ENCODE measurements at regions not wholly inside any gene's neighbourhood (a gene's known extent, or its start where the extent isn't known, plus 50 kb on each side); places are given as distances from the start of the nearest gene placed in this dataset.

DNA sequence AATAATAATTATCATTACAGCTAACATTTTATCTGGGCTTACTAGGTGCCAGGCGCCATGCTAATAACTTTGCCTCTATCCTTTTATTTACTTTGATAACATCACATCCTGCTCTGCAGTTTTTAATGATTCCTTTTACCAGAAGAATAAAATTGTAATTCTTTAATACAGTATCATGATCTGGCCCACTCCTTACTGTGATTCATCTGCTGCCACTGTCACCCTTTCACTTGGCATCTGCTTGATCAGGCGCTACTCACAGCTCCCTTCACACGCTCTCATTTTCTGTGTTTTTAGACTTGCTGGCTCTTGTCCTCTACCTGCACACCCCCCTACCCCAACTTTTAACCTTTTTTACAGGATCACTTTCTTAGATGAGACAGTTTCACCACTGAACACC is 167.5 kb downstream of the NTMT2 start:
- DNase-seq (ENCODE audit: low read depth): no peak

DNA sequence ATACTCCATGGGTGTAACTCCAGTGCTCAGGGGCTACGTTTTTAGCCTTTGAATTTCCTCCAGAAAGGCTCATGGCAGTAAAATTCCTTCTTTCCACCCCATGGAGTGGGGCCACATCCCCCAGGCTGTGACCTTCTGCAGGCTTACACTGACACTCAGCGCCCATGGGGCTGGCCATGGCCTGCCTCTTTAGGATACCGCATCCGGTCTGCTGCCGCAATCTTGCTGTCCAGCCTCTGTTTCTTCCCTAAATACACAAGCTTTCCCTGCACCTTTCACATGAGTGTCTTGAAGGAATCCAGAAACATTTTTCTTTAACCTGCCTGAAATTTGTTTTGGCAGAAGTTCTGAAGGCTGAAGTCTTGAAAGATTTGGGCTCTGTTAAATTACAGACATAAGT is 170.5 kb downstream of the NTMT2 start:
- no peak for DNase-seq (ENCODE audit: low read depth)

DNA sequence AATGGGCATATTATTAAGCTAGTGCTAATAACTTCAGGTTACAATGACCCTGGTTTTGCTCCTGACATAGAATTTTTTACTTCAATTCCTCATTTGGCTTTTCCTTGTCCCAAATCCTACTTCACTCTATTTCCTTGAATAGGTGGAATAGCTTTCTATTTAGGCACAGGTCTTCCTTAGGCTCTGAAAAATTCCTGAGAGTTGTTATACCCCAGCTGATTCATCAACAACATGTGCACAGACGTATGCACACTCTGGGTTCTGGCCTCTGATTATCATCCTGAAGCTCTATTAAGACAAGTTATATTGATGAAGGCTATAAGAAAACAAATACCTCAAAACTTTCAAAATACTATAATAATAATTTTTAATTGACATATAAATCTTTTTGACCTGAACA is 172.4 kb downstream of the NTMT2 start:
- no peak for DNase-seq (ENCODE audit: low read depth)

DNA sequence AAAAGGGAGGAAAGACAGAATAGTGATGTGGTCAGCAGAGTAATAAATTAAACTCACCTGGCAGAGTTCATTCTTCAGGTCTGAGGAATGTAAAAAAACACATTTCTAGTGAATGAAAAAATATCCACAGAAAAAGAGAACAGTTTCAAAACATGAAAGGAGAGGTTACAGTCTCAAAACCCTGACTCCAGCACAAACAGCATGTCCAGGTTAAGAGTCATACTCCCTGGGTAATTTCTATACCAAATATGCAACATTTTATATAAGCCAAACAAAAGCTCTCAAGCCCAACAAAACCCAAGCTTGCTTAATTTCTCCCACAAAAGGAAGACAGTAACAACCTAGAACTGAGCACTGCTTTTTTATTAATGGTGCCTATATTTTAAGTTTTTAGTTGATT is 173.0 kb downstream of the NTMT2 start:
- no peak for DNase-seq (ENCODE audit: low read depth)

DNA sequence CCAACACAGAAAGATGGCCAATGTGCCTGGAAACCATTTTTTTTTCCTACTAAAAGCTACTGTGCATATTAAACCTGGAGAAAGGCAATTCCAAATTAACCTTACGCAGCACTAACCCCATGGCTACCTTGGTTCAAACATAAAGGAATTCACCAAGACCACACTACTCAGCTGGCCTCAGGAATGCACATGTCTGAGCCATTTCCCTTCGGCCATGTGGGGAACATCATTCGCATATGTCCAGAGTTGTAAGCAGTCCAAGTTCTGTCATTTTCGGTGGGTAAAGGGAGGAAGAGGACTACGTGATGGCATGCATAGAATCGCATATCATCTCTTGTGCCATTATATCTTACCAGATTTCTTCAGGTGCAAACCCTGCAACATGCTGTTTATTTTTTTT is 175.4 kb downstream of the NTMT2 start:
- DNase-seq (ENCODE audit: low read depth): no peak

DNA sequence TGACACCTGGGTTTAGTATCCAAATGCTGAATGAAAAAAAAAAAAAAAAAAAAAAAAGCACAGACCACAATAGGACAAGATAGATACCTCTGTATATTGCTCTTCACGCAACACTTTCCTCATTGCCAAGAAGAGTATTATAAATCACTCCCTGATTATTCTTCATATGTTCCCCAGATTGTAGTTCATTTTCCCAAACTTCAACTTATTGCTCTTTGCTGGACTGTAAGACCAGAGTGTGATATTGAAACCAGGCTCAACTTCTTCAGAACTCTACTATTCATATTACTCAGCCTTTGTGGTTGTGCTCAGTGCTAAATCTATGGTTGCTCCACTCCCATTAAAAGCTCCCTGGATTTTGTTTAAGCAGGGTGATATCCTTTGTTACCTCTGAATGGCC is 180.4 kb downstream of the NTMT2 start:
- no peak for DNase-seq (ENCODE audit: low read depth)

DNA sequence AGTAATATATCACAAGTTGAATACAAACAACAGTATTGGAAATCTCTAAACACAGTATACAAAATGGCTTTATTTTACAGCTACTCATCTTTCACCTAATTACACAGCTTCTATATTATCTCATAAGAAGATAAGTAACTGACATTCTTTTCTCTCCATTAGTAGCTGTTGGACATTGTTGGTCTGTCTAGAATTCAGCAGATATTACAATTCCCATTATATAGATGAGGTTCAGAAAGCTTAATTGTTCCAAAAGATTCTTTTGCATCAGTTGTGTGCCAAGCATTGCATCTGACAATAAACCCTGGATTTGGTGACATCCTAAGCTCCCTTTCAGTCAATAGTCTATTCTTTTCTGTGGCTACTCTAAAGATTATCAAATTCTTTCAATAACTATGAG is 187.0 kb downstream of the NTMT2 start:
- DNase-seq (ENCODE audit: low read depth): no peak

DNA sequence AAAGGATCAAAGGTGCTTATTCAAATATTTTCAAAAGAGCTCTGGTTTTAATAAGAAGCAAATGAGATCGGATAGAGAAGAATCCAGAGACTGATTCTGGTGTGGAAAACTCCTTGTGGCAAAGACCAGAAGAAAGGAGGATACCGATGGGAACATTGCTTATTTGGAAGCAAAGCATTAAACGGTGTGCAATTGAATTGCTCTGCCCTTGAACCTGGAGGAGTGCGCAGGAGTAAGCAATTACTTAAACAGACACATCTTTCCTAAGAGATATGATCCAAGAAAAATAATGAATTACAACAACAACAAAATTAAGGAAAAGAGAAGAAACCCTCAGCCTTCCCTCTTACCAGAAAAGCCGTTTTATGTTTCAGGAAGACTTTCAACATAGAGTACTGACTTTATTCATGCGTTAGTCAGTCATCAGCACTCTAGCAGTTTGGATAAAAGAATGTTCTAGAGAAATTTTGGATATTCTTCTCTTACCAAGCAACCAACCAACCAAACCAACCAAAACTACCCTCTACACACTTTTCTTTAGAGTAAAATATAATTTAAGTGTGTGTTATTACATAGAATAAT is 191.7 kb downstream of the NTMT2 start:
- no peak for DNase-seq (ENCODE audit: low read depth)

DNA sequence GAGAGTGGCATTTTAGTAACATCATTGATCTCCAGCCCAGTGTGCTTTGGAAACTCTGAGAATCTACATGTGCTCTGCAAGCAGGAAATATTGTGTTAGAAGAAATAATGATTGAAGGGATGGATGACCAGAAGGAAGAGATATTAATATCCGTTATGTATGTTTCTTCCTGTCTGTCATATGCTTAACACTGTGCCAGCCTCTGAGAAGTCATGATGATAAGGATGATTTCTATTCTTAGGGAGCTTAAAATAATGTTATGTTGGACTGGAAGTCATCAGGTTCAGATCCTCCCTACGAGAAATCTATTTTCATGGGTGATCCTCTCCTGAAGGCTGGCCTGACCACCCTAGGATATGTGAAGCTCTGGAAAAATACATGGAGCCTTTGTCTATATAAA is 192.4 kb upstream of the GORAB start:
- no peak for DNase-seq (ENCODE audit: low read depth)

DNA sequence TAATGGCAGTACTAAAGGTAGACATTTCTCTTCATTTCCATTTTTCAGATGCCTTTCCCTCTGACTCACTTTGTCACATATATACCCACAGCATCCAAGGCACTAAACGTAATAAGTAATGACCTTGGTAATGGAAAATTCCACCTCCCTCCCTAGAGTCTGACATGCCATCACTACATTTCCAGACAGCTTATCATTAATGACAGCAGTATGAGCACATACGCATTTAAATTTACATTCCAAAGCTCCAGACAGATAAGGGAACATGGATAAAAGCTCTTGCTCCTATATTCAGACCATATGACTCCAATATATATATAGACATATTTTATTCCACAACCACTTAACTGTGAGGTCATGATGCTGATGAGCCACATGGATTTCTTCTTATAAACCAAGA is 191.7 kb upstream of the GORAB start:
- no peak for DNase-seq (ENCODE audit: low read depth)

DNA sequence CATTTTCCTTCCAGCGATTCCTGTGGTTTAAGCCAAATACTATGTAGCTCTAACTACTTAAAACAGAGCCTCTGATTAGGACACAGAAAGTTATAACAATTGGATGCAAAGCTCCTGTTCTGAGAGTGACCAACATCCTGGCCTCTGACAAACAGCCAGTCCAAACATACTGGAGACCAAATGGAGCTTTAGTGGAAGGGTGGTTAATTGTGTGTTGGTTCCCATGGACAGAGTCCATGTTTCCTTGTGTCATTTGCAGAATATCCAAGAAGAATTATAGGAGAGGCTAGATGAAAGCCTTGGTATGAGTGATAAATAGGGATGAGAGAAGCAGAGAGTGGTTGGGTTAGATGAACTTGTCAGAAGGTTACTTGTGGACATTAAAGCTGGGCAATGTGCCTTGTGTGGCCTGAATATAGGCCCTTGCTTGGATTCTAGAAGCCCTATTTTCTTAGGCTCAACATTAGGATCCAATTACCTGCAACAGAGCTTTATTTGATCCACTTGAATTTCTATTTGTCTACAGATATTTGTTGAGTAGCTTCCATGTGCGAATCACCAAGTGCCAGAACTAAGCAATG is 180.5 kb upstream of the GORAB start:
- DNase-seq (ENCODE audit: low read depth): peak; percentile 6

DNA sequence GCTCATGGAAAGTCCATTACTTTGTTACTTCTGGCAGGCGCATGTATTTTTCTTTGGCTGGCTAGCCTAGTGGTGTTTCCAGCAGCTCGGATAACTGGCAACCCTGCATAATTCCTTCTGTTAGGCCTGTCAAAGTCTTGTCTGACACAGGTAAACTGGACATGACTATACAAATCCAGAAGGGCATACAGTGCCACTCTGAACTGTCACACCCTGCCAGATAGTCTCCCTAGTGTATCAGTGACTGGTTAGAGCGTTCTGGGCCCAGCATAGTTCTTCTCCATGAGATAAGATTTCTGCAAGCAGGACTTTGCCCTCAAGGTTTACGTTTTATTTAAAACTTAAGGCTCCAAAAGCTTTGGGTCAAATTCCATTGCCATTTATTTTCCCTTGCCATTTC is 177.7 kb upstream of the GORAB start:
- no peak for DNase-seq (ENCODE audit: low read depth)

DNA sequence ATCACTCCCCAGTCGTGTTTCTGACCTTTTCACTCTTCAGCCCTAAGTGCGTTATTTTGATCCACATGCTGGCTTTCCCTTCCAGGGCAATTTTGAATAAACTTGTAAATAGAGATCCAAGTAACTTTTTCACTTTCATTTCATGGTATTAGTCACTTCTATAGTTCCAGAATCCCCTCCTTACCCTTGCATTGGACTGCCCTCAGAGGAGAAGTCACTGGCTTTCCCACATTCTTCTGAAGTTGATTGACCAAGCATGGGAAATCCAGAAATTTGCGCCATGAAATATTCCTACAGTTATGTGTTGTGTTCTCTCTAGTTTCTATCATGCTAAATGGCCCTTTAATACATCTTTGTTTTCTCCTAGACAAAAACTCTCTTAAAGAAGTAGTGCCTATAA is 177.3 kb upstream of the GORAB start:
- DNase-seq (ENCODE audit: low read depth): no peak

DNA sequence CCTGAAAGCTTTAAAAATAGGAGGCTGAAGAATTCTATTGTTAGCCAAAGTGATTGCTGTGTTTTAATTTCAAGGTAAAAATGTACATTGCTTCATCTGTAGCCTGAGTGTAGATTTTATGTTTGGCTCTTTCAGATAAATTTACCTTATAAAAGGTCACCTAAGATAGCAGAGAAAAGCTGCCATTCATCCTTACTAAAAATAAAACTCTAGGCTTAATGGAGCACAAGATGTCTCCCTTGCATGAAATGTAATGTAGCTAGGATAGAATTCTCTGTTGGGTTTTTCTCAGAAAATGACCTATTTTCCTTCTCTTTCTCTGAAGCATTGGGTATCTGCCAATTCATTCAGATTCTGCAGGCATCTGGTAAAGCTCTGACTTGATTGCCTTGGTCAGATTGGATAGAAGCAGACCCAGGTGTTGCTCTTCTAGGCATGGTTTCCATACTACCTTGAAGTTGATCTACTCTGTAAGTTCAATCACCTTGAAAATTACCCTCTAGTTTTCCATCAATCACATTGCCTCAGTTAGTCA is 176.6 kb upstream of the GORAB start:
- DNase-seq (ENCODE audit: low read depth): no peak

DNA sequence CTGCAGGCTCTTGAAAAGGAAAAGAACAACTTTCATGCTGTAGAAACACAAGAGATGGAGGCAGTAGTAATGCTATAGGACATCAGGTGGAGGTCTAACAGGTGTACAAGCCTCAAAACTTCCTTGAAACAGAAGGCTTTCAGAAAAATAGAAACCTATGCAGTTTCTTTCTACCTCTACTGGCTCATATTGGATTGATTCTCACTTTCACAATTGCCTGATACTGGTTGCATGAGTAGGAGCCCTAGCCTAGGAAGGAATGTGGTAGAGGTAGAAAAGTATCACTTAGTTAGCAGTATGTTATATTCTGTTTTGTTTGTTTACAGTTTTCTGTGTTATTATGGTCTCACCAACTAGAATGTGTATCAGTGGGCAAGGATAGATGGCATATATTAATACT is 175.4 kb upstream of the GORAB start:
- no peak for DNase-seq (ENCODE audit: low read depth)

DNA sequence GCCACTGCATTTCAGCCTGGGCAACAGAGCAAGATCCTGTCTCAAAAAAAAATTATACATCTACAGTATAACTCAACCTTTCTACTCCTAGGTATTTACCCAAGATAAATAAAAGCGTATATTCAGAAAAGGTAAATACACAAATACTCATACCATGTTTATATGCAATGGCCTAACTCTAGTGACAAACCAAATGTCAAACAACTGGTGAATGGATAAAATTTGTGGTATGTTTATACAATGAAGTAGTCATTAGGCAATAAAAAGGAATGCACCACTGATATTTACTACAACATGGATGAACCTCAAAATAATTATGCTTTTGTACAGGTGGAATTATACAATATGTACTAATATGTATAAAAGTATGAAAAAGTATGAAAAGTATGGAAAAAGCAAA is 174.2 kb upstream of the GORAB start:
- no peak for DNase-seq (ENCODE audit: low read depth)

DNA sequence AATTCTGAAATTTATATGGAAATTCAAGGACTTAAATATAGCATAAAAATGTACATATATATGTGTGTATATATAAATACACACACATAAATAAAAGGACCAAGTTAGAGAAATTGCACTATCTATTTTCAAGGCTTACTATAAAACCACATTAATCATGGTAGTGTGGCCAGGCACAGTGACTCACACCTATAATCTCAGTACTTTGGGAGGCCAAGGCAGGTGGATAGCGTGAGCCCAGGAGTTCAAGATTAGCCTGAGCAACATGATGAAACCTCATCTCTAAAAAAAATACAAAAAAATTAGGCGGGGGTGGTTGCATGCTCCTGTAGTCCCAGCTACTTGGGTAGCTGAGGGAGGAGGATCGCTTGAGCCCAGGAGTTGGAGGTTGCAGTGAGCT is 171.4 kb upstream of the GORAB start:
- DNase-seq (ENCODE audit: low read depth): no peak

DNA sequence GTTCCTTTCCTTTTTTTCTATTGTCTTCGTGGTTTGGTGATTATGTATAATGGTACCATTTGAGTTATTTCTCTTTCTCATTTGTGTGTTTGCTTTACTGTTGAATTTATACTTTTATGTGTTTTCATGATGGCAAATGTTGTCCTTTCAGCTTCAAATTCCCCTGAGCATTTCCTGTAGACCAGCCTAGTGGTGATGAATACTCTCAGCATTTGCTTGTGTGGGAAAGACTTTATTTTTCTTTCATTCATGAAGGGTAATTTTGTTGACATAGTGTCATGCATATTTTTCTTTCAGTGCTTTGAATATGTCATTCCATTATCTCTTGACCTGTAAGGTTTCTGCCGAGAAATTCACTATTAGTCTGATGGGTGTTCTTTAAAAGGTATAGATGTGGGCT is 166.6 kb upstream of the GORAB start:
- DNase-seq (ENCODE audit: low read depth): no peak

DNA sequence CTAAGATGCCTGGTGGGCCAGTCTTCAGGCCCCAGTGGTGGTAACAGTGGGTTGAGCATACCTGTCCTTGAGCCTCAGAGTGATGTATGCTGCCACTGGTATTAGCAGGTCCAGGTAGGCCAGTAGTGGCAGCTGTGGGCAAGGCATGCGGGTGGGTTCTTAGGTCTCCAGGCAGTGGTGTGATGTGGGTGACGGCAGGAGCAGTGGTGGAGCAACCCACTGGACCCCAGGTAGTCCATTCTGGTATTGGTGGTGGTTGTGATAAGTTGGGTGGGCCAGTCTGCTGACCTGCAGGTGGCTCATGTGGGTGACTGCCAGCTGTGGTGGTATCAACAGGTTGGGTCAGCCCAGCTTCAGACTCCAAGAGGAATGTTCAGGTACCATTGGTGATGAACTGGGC is 165.0 kb upstream of the GORAB start:
- no peak for DNase-seq (ENCODE audit: low read depth)

DNA sequence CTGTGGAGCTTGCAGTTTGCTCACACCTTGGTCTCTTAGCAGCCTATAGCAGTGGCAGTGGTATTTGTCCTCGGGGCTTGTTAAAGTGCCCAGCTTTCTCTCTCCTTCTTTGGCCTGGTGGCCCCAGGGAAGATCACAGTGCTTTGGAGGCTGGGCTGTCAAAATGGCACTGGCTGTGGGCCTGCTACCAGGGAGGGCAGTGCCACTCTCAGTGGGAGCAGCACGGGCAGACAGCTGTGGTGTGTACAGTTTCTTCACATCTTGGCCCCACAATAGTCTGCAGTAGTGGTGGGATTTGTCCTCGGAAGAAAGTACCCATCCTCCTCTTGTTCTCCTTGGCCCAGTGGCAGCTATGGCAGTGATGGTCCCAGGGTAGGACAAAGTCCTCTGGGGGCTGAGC is 164.4 kb upstream of the GORAB start:
- DNase-seq (ENCODE audit: low read depth): no peak

DNA sequence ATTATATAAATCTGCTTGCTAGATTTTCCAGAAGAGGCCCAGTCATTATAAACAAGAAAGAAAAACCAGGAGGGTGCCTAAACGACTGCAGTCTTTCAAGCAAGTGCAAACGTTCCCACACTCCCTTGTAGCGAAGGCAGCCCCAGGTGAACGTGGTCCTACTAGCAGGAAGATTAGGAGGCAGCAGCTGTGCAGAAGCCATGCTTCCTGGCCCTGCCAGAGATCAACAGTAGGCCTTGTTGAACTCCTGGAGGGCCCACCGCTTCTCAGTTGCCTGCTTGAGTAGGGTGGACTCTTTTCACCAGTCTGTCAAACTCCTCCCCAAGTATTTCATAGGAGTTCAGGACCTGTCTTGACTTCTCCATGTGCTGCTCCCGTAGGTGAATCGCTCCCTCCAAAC is 163.0 kb upstream of the GORAB start:
- no peak for DNase-seq (ENCODE audit: low read depth)

DNA sequence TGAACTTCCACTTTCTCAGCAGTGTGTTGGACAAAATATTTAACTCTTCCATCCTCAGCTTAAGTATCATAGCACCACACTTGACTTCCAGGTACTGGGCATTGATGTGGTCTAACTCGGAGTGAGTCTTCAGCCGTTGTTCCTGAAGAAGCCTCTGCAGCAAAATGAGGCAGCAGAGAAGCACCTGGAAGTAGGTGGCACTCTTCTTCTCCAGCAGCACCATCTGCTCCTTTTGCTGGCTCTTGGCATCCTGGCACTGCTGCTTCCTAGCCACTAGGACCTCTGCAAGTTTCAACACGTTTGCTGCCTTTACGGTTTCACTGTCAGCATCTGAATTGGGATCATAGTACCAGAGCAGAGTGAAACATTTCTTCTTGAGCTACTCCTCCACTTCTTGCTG is 162.5 kb upstream of the GORAB start:
- no peak for DNase-seq (ENCODE audit: low read depth)

DNA sequence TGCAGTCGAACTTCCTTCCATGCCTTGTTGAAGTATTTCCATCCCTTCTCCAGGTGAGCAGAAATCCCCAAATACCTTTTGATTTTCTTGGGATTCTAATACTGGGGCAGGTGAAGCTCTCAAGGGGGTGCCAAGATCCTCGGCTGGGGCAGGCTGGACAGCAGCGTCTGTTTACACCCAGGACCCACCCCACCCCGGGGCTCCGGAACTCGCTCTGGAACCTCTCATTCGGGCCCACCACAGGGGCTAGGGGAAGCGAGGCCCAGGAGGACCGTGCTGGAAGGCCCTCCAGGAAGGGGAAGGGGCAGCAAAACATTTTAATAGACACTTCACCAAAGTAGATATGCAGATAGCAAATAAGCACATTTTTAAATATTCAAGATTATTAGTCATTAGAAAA is 161.9 kb upstream of the GORAB start:
- no peak for DNase-seq (ENCODE audit: low read depth)

Measured in myocyte (in vitro differentiated cells).